Mesendoderm (in vitro differentiated cells): ENCODE measurements at regions not wholly inside any gene's neighbourhood (a gene's known extent, or its start where the extent isn't known, plus 50 kb on each side); places are given as distances from the start of the nearest gene placed in this dataset.
A peak's percentile ranks its signal among the peaks of the same experiment; 100 is the strongest.

Experiments
- DNase-seq: peaks from one replicate; pipeline ENCODE4 v3.0.0; 2013
- H2AK5ac ChIP-seq: 2 replicates; pipeline ENCODE4 v1.6.1; 2013; ENCODE audit warnings: low read length, inconsistent platforms
- H2BK120ac ChIP-seq: 2 replicates; pipeline ENCODE4 v1.6.1; 2013; ENCODE audit warnings: low read depth, mild to moderate bottlenecking, low read length, moderate library complexity, mixed read lengths
- H2BK15ac ChIP-seq: replicated peaks from 2 replicates; pipeline ENCODE4 v1.6.1; 2013; ENCODE audit warnings: low read depth, mild to moderate bottlenecking, moderate library complexity
- H2BK5ac ChIP-seq: 2 replicates; pipeline ENCODE4 v1.6.1; 2013; ENCODE audit warnings: low read length, inconsistent platforms
- H3K18ac ChIP-seq: 2 replicates; pipeline ENCODE4 v1.6.1; 2013; ENCODE audit warnings: mild to moderate bottlenecking, low read length, mixed read lengths
- H3K23ac ChIP-seq: one replicate; pipeline ENCODE4 v1.6.1; 2013; ENCODE audit warnings: low read length
- H3K27ac ChIP-seq: 2 replicates; pipeline ENCODE4 v1.5.1; 2013; ENCODE audit warnings: low read depth, mild to moderate bottlenecking, inconsistent platforms, low read length, moderate library complexity
- H3K27me3 ChIP-seq: 2 replicates; pipeline ENCODE4 v1.6.1; 2013; ENCODE audit warnings: low read length, control low read depth, mild to moderate bottlenecking, inconsistent platforms; ENCODE audit not compliant: insufficient read depth, poor library complexity
- H3K36me3 ChIP-seq: 2 replicates; pipeline ENCODE4 v1.6.1; 2013; ENCODE audit warnings: low read length, inconsistent platforms; ENCODE audit not compliant: control insufficient read depth, insufficient read depth
- H3K4ac ChIP-seq: one replicate; pipeline ENCODE4 v1.6.1; 2013; ENCODE audit warnings: low read depth, mild to moderate bottlenecking, low read length, moderate library complexity
- H3K4me1 ChIP-seq: 2 replicates; pipeline ENCODE4 v1.6.1; 2013; ENCODE audit warnings: low read depth, low read length, inconsistent platforms; ENCODE audit not compliant: control insufficient read depth
- H3K4me2 ChIP-seq: 2 replicates; pipeline ENCODE4 v1.6.1; 2013; ENCODE audit warnings: low read length
- H3K4me3 ChIP-seq: 2 replicates; pipeline ENCODE4 v1.5.1; 2013; ENCODE audit warnings: mild to moderate bottlenecking, low read length
- H3K56ac ChIP-seq: one replicate; pipeline ENCODE4 v1.6.1; 2013; ENCODE audit warnings: low read length
- H3K79me1 ChIP-seq: 2 replicates; pipeline ENCODE4 v1.6.1; 2013; ENCODE audit warnings: low read length, inconsistent platforms
- H3K79me2 ChIP-seq: 2 replicates; pipeline ENCODE4 v1.6.1; 2013; ENCODE audit warnings: mild to moderate bottlenecking, low read length; ENCODE audit not compliant: control insufficient read depth, insufficient read depth
- H3K9ac ChIP-seq: 2 replicates; pipeline ENCODE4 v1.6.1; 2013; ENCODE audit warnings: low read length, inconsistent platforms
- H4K5ac ChIP-seq: one replicate; pipeline ENCODE4 v1.6.1; 2013; ENCODE audit warnings: low read length
- H4K8ac ChIP-seq: one replicate; pipeline ENCODE4 v1.6.1; 2013; ENCODE audit warnings: low read depth, mild to moderate bottlenecking, control low read depth, low read length, moderate library complexity
- WGBS: extraction: QIAGEN DNeasy Blood & Tissue Kit; methylation state at CpG from one replicate; pipeline ENCODE4 v1.1.7; 2013; ENCODE audit warnings: low lambda C conversion rate, missing lambda C conversion rate; ENCODE audit not compliant: insufficient coverage; ENCODE audit errors: extremely low coverage; 5-methylcytosine and 5-hydroxymethylcytosine counted together

GRCh38 chr3:109784285-109784684 lies 446.9 kb upstream of the DPPA4 start:
- H3K23ac ChIP-seq, result no peak overlapping the region
- no peak overlapping the region for H3K18ac ChIP-seq
- no peak overlapping the region for H3K4me3 ChIP-seq
- H3K9ac ChIP-seq, result no peak overlapping the region
- no peak for DNase-seq
- H3K4me2 ChIP-seq, result no peak overlapping the region
- no peak overlapping the region for H2BK15ac ChIP-seq
- H3K4me1 ChIP-seq, result no peaks in the 10 kb centered on the region
- H2AK5ac ChIP-seq, result no peak overlapping the region
- no peaks in the 10 kb centered on the region for H3K79me2 ChIP-seq
- H2BK120ac ChIP-seq, result no peak overlapping the region
- no peaks in the 10 kb centered on the region for H3K36me3 ChIP-seq
- H2BK5ac ChIP-seq, result no peak overlapping the region
- no peak overlapping the region for H3K27ac ChIP-seq
- no peak overlapping the region for H4K8ac ChIP-seq
- no peak overlapping the region for H4K5ac ChIP-seq
- H3K27me3 ChIP-seq, result no peaks in the 10 kb centered on the region
- H3K79me1 ChIP-seq, result no peaks in the 10 kb centered on the region
- H3K4ac ChIP-seq, result no peak overlapping the region
- H3K56ac ChIP-seq, result no peak overlapping the region
- no CpG with 5 or more reads among the region's 1 CpG for WGBS

- Histone ChIP-seq H2BK120ac (no peak overlapping the region), H3K9ac (no peak overlapping the region), H3K4ac (no peak overlapping the region), H4K5ac (no peak overlapping the region), H2BK5ac (no peak overlapping the region), H3K18ac (no peak overlapping the region), H3K79me2 (no peaks in the 10 kb centered on the region), H3K4me1 (no peaks in the 10 kb centered on the region), H3K79me1 (no peaks in the 10 kb centered on the region), H3K4me3 (no peak overlapping the region), H3K23ac (no peak overlapping the region), H3K27ac (no peak overlapping the region), H2BK15ac (no peak overlapping the region), H2AK5ac (no peak overlapping the region), H3K56ac (no peak overlapping the region), H3K27me3 (no peaks in the 10 kb centered on the region), H3K36me3 (no peaks in the 10 kb centered on the region), H4K8ac (no peak overlapping the region), H3K4me2 (no peak overlapping the region)
- no CpG with 5 or more reads among the region's 6 CpGs for WGBS
- no peak for DNase-seq
Observed at GRCh38 chr3:109784852-109785631, 447.7 kb upstream of the DPPA4 start.

GRCh38 chr3:109803274-109803673 lies 465.9 kb upstream of the DPPA4 start:
- no CpG with 5 or more reads among the region's 6 CpGs for WGBS
- H3K27ac ChIP-seq, result no peak overlapping the region
- no peak overlapping the region for H2BK5ac ChIP-seq
- no peak overlapping the region for H2BK15ac ChIP-seq
- no peaks in the 10 kb centered on the region for H3K27me3 ChIP-seq
- no peak overlapping the region for H3K18ac ChIP-seq
- no peaks in the 10 kb centered on the region for H3K36me3 ChIP-seq
- no peak overlapping the region for H3K23ac ChIP-seq
- no peaks in the 10 kb centered on the region for H3K79me2 ChIP-seq
- no peaks in the 10 kb centered on the region for H3K79me1 ChIP-seq
- H2AK5ac ChIP-seq, result no peak overlapping the region
- peak; percentile 27 for DNase-seq
- H3K4me1 ChIP-seq, result no peaks in the 10 kb centered on the region
- no peak overlapping the region for H3K4ac ChIP-seq
- no peak overlapping the region for H4K8ac ChIP-seq
- no peak overlapping the region for H4K5ac ChIP-seq
- no peak overlapping the region for H3K4me2 ChIP-seq
- H3K4me3 ChIP-seq, result no peak overlapping the region
- no peak overlapping the region for H3K56ac ChIP-seq
- no peak overlapping the region for H2BK120ac ChIP-seq
- no peak overlapping the region for H3K9ac ChIP-seq

GRCh38 chr3:109804697-109805096 lies 467.4 kb upstream of the DPPA4 start:
- Histone ChIP-seq H3K9ac (no peak overlapping the region), H3K4ac (no peak overlapping the region), H3K4me1 (no peaks in the 10 kb centered on the region), H3K4me3 (no peak overlapping the region), H4K5ac (no peak overlapping the region), H3K27ac (no peak overlapping the region), H3K79me1 (no peaks in the 10 kb centered on the region), H2BK15ac (no peak overlapping the region), H3K4me2 (no peak overlapping the region), H3K79me2 (no peaks in the 10 kb centered on the region), H3K18ac (no peak overlapping the region), H2AK5ac (no peak overlapping the region), H3K27me3 (no peaks in the 10 kb centered on the region), H4K8ac (no peak overlapping the region), H3K36me3 (no peaks in the 10 kb centered on the region), H3K23ac (no peak overlapping the region), H2BK5ac (no peak overlapping the region), H3K56ac (no peak overlapping the region), H2BK120ac (no peak overlapping the region)
- WGBS, result no CpG with 5 or more reads among the region's 1 CpG
- no peak for DNase-seq

- Histone ChIP-seq H2BK120ac (no peak overlapping the region), H3K79me1 (no peaks in the 10 kb centered on the region), H2AK5ac (no peak overlapping the region), H3K4me3 (no peak overlapping the region), H3K9ac (no peak overlapping the region), H3K27ac (no peak overlapping the region), H3K23ac (no peak overlapping the region), H3K4me1 (no peaks in the 10 kb centered on the region), H3K79me2 (no peaks in the 10 kb centered on the region), H3K4ac (no peak overlapping the region), H4K8ac (no peak overlapping the region), H2BK5ac (no peak overlapping the region), H3K27me3 (no peaks in the 10 kb centered on the region), H2BK15ac (no peak overlapping the region), H4K5ac (no peak overlapping the region), H3K18ac (no peak overlapping the region), H3K36me3 (no peaks in the 10 kb centered on the region), H3K4me2 (no peak overlapping the region), H3K56ac (no peak overlapping the region)
- no CpG with 5 or more reads among the region's 4 CpGs for WGBS
- peak; percentile 17 for DNase-seq
Observed at GRCh38 chr3:109806929-109807328, 469.6 kb upstream of the DPPA4 start.

GRCh38 chr3:109809513-109809912 lies 472.2 kb upstream of the DPPA4 start:
- H3K18ac ChIP-seq, result no peak overlapping the region
- H3K79me2 ChIP-seq, result no peaks in the 10 kb centered on the region
- H3K9ac ChIP-seq, result no peak overlapping the region
- no peak overlapping the region for H2BK5ac ChIP-seq
- no peaks in the 10 kb centered on the region for H3K4me1 ChIP-seq
- no peak overlapping the region for H2AK5ac ChIP-seq
- no peak overlapping the region for H3K4ac ChIP-seq
- H3K23ac ChIP-seq, result no peak overlapping the region
- no peak overlapping the region for H4K5ac ChIP-seq
- H3K36me3 ChIP-seq, result no peaks in the 10 kb centered on the region
- H3K4me2 ChIP-seq, result no peak overlapping the region
- no peak overlapping the region for H3K4me3 ChIP-seq
- H4K8ac ChIP-seq, result no peak overlapping the region
- no peak overlapping the region for H3K56ac ChIP-seq
- no peak for DNase-seq
- H3K79me1 ChIP-seq, result no peaks in the 10 kb centered on the region
- no peak overlapping the region for H2BK120ac ChIP-seq
- no CpG with 5 or more reads among the region's 3 CpGs for WGBS
- no peaks in the 10 kb centered on the region for H3K27me3 ChIP-seq
- no peak overlapping the region for H3K27ac ChIP-seq
- no peak overlapping the region for H2BK15ac ChIP-seq
